ENCODE measurements at regions not wholly inside any gene's neighbourhood (a gene's known extent, or its start where the extent isn't known, plus 50 kb on each side); places are given as distances from the start of the nearest gene placed in this dataset.

DNA sequence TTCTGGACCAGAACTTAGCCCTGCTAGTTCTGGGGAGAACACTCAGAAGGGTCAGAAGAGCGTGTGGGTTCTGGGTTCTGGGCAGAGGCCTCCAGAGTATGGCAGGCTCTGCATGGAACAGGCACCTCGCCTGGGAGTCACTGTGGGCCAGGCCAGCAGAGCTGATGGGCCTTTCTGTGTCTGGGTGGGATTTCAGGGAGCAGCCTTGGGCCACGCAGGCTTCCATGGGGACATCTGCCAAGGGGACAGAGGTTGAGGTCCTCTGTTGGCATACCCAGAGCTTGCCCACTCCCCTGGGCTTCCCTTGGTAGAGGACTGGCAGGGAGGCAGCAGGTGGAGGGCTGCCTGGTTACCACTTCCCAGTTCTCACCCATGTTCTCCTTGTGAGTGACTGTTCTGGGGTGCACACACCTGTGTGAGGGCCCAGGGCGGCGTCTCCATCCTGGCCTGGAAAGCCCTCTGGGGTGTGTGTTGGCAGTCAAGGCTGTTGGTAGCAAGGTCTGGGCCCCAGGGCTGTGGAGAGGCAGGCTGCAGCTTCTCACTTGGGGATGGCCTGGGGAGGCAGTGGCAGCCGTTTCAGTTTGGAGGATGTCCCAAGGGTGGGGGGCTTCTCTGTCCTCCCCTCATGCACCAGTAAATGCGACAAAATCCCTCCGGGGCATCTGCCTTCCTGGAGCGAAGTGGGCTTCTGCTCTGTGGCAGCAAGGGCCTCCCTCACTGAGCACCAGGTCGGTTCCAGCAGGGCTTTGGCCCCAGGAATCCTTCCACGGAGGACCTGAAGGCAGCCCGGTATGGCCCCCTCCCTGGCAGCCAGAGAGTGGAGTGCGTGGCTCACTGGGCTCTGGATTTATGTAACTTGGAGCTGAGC lies 74.6 kb upstream of the HDAC4 start:
- DNase-seq, result no peak

DNA sequence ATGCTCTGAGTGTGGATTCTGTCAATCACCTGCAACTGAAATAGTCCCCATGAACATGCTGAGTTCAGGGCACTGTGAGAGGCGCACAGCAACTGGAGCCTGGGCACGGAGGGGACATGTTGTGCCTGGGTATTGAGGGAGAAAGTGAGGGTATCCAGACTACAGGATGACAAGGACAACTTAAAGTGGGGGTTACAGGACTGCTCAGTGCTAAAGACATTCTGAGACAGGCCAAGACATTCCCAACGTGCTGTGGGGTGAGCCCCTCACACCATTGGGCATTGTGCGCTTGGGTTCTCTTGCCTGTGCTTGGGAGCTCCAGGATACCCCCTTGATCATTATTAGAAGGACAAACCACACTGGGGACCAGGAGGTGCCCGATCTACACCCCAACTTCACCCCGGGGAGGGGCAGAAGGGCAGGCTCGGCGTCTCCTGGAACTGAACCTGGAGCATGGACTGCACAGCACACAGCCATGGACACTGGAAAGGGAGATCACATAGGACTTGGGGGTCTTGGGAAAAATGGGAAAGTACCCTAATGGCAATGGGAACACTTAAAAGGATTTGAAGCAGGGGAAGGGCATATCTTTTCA lies 72.5 kb upstream of the HDAC4 start:
- no peak for DNase-seq

DNA sequence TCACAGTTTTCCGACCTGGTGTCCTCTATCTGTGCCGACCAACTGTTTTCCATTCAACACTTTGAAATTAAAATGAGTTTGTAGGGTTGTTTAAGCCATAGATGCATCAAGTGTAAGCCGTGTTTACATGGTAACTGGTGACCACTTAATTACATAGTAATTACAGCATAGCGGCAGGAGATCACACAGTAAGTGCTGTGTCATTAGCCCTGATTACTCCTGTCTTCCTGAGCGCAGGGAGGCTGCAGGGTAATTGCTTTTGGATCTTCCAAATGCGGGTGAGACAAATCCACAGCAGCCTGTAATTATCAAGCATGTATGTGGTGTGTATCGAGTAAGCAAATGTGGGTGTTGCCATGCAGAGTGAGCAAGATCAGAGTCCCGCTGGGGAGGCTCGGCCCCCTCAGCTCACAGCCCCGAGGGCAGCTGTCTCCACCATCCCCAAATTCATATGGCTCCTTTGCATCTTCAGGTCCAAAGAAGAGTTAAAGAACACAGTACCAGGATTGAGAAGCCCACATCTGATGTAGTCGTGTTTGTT lies 71.5 kb upstream of the HDAC4 start:
- no peak for DNase-seq

DNA sequence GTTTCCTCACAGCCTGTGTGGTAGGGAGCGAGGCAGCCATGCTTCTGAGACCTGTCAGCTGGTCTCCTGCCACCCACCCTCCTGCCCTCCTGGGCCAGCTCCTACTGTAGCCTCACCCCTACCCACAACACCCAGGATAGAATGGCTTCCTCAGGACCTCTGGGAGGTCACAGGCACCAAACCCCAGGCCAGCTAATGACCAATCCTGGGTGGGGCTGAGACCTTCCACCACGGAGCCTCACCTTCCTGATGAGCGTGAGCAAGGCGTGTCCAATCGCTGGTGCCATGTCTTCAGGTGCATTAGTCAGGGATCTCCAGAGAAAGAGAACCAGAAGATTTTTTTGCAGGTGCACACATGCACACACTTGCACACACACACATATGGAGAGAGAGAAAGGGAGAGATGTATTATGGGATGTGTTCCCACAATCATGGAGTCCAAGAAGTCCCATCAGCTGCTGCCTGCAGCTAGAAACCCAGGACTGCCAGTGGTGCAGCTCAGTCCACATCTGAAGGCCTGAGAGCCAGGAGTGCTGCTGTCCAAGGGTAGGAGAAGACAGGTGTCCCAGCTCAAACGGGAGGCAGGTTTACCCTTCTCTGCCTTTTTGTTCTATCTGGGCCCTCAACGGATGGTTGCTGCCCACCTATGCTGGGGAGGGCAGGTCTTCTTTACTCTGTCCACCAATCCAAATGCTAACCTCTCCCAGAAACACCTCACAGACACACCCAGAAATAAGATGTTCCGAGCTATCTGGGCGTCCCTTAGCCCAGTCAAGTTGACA lies 70.4 kb upstream of the HDAC4 start:
- DNase-seq, result no peak

DNA sequence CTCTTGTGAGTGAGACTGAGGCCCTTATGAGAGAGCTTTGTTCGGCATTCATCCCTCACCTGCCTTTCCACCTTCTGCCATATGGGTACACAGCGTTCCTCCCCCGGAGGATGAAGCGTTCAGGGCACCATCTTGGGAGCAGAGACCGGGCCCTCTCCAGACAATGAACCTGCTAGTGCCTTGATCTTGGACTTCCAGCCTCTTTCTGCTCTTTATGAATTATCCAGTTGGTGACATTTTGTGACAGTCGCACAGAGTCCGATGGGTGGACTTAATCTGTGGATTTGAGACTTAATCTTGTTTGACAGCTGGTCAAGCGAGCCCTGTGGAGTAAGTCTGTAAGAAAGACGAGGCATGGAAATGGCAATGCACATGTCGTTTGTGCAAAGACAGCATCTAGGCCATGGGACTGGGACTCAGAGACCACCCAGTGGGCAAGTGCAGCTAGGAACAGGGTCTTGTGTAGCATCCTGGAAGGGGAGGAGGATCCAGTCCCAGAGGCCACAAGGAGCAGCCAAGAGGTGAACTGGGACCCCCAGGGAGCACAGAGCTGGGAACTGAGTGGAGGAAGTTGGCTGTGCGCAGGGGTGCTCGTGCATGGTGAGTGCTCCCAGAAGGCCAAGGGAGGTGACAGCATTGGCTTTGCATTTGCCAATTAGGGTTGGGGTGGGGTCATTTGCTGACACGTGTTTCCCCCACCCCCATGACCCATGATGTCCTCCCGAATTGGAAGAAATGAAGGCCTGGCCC lies 69.5 kb upstream of the HDAC4 start:
- DNase-seq, result no peak

DNA sequence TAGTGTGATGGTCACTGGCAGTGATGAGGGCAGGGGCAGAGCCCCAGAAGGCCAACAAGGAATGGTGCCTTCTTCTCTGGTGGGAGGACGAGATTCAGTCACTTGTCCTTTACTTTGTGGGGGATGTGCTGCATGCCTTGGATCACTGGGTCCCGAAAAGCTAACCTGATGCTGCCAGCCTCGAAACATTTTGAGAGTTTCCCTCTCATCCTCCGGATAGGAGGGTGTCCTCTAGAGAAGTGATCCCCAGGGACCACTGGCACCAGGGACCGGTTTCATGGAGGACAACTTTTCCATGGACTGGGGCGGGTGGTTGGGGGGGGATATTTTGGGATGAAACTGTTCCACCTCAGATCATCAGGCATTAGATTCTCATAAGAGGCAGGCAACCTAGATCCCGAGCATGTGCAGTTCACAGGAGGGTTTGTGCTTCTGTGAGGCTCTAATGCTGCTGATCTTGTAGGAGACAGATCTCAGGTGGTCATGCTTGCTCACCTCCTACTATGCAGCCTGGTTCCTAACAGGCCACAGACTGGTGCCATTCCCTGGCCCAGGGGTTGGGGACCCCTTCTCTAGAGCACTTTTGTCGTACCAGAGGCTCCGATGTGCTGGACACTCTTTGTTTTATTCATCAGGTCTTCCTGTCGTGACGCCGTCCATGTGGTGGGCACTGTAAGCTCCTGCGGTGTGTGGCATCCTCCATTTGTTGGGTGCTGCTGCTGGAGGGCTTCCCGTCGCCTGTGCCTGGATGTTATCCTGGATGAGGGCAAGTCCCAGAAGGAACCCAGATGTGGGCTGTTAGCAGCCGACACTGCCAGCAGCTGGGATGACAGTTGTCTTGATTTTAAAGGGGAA lies 68.5 kb upstream of the HDAC4 start:
- no peak for DNase-seq

DNA sequence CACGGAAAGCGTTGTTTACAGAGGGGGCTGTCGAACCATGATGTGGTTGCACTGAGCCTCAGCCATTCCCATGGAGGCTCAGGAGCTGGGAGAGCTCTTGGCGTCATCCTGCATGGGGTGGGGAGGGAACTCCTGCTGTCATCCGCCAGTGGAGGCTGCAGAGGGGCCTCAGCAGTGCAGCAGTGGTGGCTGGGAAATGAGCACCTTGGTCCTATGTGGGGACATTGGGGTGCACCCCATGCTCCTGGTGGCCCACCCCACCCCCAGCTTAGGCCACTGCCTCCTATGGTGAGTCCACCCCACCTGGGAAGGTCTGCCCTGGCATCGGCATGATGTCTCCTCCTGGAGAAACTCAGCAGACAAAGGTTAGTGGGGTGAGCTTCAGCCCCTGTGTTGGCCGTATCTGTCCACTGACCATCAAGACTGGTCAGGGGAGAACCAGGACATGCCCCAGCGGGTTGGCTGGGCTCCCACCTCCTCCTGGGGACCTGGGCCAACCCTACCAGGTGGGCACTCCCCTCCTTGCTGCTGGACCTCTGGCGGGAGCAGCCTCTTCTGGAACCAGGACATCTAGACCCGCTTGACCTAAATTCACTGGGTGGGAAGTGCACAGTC lies 67.8 kb upstream of the HDAC4 start:
- DNase-seq, result no peak

DNA sequence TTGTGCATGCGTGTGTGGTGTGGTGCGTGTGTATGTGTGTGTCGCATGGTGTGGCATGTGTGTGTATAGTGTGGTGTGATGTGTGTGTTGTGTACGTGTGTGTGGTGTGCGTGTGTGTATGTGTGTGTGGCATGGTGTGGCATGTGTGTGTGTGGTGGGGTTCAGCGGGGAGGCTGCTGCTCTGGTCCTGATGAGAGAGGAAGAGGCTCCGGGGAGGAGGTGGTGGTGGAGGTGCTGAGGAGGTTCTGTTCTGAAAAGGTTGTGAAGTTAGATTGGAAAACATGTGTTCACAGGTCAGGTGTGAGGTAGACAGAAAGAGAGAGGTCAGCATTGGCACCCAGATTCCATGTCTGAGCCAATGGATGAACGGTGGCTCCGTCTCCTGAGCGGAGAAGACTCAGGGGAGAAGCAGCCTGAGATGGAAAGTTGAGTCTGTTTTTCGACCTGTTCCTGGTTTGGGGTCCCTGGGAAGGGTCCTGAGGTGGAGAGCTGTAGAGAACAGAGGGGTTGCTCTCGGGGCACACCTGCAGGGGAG lies 67.2 kb upstream of the HDAC4 start:
- no peak for DNase-seq

DNA sequence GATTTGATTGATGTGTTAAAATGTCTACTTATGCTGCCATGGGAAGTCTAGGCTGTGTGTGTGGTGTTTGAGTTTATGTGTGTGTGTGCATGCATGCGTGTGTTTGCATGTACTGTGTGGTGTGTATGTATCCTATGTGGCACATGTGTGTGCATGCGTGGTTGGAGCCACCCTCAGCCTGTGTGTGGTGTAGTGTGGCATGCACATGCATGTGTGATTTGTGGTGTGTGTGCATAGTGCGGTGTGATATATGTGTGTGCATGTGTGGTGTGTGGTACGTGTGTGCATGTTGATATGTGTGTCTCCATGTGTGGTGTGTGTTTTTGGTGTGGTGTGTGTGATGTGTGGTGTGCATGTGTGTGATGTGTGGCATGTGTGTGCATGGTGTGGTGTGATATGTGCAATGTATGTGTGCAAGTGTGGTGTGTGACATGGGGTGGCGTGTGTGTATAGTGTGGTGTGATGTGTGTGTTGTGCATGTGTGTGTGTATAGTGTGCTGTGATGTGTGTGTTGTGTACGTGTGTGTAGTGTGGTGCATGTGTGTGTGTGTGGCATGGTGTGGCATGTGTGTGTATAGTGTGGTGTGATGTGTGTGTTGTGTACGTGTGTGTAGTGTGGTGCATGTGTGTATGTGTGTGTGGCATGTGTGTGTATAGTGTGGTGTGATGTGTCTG lies 66.6 kb upstream of the HDAC4 start:
- no peak for DNase-seq

DNA sequence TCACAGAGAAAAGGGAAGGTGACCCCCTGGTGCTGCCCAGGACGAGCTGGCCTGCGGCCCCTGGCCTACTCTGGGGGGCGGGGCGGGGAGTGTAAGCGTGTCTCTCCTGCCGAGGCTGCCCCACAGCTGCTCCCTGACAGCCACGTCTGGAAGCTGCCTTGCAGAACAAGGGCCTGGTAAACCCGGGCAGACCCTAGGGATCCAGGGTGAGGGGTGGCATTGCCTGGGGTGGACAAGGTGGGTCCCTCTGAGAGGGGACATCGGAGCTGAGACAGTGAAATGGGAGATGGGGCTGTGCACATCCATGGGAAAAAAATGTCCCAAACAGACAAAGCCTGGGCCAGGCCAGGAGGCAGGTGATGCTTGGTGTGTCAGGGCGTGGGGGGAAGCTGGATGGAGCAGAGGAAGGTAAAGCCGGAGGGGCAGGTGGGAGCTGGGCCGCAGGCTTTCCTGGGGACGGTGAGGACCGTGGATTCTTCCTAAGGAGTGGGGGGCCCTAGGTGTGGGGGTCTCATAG lies 66.0 kb upstream of the HDAC4 start:
- DNase-seq, result no peak

DNA sequence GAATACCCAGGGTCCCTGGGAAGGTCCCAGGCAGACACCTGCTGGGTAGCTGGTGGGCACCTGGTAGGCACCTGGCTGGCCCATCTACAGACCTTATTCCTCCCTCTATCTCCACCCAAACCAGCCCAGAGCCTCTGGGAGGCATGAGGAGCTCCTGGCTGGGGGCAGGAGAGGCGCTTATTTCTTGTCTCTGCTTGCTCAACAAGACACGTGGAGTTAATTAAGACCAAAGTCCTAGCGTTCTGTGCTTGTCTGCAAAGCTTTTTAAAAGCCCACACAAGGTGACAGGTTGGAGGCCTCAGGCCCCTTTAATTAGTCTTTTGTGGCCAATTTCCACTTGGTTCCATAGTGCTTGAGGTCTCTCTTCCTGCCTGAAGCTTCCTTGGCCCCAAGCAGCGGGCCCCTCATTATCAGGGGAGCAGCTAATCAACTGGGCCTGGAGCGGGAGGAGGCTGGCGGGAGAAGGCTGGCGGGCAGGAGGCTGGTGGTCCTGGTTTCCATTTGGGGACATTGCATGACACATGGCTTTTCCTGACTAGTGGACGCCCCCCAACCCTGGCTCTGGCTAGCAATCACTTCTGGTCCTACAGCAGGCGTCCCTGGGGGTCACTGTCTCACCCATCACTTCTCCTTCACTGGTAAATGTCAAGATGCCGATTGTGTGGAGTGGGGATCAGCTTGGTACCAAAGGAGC lies 65.4 kb upstream of the HDAC4 start:
- DNase-seq, result no peak

DNA sequence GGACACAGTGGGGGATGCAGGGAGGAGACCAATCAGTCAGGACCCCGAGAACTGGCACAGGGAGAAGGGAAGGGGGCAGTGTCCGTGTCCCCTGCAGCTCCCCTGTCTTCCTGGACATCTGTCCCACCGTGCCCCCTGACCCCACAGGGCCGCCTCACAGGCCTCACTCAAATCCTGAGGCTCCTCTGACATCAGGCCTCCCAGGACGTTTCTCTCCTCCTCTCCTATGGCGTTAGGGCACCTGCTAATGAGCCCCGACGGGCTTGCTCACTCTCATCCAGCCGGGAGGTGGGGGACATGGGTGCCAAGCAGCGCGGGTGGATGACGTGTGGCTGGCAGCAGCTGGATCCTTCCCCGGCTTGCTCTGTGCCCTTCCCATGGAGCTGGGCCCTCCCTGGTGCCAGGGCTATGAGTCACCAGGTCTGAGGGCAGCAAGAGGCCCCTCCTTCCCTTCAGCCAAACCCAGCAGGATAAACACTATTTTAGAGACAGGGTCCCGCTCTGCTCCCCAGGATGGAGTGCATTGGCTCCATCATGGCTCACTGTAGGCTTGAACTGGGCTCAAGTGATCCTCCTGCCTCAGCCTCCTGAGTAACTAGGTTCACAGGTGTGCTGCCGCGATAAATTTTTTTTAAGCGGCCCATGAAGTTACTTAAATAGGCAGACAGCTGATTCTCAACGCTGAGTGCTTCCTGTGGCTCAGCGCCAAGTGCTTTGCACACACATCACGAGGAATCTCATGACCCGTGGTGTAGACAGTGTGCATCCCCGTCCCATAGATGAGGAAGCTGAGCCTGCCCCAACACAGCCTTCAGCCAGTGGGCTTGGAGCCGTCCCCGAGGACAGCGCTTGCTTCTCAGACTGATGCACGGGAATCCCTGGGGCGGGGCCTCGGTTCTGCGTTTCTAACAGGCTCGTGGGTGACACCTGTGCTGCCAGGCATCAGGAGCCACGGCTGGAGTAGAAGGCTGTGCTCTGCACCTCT lies 64.5 kb upstream of the HDAC4 start:
- DNase-seq, result peak; percentile 33 to 67

DNA sequence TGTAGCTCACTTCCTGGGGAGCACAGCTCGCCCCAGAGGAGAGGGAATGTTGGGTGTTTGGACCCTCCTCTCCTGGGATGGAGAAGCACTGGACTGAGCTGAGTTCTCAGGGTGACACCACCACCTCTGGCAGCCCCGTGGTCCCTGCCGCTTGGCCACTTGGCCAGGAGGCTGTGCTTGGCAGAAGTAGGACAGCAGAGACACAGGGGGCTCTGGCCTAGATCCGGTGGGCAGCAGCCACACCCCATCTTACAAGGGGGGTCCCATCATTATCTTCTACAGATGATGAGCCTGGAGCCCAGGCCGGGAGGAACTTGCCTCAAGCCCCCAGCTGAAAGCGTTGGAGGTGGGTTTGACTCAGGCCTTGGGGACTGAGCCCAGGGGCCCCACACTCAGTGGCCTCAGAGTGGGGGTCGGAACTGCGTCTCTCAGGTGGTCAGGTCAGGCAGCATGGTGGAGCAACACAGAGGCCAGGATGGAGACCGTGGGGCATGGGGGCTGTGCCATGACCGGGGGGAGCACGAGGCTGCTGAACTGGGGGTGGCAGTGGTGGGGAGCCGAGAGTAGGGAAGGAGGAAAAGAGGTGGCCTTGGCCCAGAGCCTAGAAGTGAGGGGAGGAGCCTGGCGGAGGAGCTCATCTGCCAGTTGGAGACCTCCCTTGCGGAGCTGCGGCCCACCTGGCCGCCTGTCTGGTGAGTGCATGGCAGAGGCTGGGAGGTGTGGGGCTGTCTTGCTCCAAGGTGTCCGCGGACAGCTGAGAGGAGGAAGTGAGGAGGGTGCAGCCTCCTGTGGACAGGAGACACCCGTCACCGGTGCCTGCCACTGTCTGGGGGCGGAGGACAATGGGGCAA lies 63.6 kb upstream of the HDAC4 start:
- no peak for DNase-seq

DNA sequence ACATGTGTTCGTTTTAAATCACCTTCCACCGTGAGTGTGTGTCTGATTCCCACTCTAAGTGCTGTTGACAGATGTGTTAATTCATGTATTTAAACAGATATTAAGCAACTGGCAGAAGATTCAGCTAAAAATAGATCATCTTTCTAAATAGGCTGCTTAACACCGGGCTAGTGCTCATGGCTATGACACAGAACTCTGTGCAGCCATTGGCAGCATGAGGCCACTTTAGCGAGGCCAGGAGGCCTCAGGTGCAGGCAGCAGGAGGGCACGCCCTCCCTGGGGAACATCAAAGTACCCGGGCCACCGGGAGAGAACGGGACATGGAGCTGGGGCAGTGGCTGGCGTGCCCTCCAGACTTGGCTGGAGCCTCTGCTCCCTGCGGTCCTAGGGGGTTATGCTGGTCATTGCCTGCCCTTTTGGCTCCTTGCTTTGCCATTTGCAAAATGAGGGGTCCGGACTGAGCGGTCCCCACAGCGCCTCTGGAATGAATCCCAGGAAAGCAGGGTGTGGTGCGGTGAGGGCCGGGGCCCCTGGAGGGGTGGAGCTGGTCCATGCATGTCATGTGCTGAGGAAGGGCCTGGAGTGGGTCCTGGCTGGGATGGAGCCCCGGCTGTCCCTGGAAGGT lies 62.8 kb upstream of the HDAC4 start:
- DNase-seq, result no peak

DNA sequence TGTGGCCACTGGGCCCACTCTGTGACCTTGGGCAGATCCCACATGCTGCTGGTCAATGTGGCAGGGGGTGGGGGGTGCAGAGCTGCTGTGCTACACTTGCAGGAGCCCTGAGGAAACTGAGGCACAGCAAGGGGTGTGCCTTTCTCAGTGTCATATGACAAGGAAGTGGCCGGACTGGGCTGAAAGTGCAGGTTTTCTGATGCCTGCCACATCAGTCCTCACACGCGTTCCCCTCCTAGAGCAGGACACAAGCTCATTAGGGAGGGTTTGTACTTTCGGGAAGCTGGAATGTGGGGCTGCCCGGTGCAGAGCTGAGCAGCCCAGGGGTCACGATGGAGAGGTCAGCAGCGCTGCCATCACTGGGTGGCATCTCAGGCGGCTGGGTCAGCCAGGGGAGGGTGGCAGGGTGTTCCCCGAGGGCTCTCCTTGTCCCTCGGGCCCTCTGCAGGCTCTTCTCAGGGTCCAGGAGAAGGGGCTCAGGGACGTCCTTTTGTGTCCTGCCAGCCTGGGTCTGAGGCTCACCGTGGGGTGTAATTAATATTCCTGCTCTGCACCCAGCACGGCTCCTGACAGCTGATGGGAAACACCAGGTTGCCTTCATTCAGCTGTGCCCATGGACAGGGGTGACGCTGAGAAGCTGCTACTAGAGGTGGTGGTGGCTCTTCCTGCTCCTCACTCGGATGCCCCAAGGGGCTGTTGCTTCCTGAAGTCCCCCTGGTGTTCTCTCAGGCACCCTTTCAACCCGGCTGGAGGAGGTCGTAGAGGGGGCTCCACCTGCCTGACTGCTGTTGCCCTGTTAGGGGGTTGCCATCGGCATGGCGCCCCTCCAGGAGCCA lies 62.1 kb upstream of the HDAC4 start:
- DNase-seq, result no peak

DNA sequence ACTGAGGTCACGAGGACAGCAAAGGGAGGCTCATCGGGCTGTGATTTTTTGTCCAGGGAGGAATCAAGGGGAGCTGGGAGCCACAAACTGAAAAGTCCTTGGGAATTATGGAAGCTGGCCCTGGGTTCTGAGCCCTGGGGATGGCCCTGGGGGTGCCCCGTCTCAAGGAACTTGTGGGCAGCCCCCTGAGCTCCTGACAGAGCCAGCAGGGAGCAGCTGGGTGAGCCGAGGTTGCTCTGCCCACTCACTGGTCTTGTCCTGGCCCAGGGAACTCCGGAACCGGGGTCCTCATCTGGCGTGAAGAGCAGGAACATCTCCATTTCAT lies 61.3 kb upstream of the HDAC4 start:
- no peak for DNase-seq

All from SHP77 (cell line).